HL-60 (cell line): ENCODE measurements at regions not wholly inside any gene's neighbourhood (a gene's known extent, or its start where the extent isn't known, plus 50 kb on each side); places are given as distances from the start of the nearest gene placed in this dataset.

Experiments
- DNase-seq, 2 experiments: peaks; one replicate each; pipeline ENCODE4 v3.0.0-alpha.2; 2010 to 2020; ENCODE audit warnings: low read depth in 1 of 2, low spot score in 1 of 2
- H3K27ac ChIP-seq: fragments of 250-450 bp; sonication (Bioruptor Pico); replicated peaks from 2 replicates; pipeline ENCODE4 v1.5.1; 2020; ENCODE audit warnings: mild to moderate bottlenecking, moderate library complexity
- H3K27me3 ChIP-seq: fragments of 250-450 bp; sonication (Bioruptor Pico); 2 replicates; pipeline ENCODE4 v1.5.1; 2021; ENCODE audit warnings: mild to moderate bottlenecking, moderate library complexity; ENCODE audit not compliant: insufficient read depth, poor library complexity, severe bottlenecking
- H3K4me3 ChIP-seq: replicated peaks from 2 replicates; pipeline ENCODE4 v1.5.1; 2011; ENCODE audit warnings: mild to moderate bottlenecking, control low read depth, low read length; ENCODE audit not compliant: insufficient read depth
- CTCF ChIP-seq: IDR thresholded peaks from one replicate; pipeline ENCODE4 v1.5.1; 2011; ENCODE audit warnings: low read length, control low read depth, inconsistent platforms; ENCODE audit not compliant: insufficient read depth
- GABPA ChIP-seq: IDR thresholded peaks from 2 replicates; pipeline ENCODE4 v1.6.1; 2012; ENCODE audit warnings: low read depth
- POLR2AphosphoS5 ChIP-seq: IDR thresholded peaks from 2 replicates; pipeline ENCODE4 v1.6.1; 2012; ENCODE audit warnings: low read depth
- SPI1 ChIP-seq: IDR thresholded peaks from 2 replicates; pipeline ENCODE4 v1.6.1; 2012; ENCODE audit warnings: low read depth, mild to moderate bottlenecking, borderline replicate concordance
- TF ChIP-seq, protein P1 (sequence below): IDR thresholded peaks from 2 replicates; pipeline ENCODE4 v1.6.1; 2012; ENCODE audit warnings: low read depth; ENCODE audit not compliant: insufficient replicate concordance

DNA sequence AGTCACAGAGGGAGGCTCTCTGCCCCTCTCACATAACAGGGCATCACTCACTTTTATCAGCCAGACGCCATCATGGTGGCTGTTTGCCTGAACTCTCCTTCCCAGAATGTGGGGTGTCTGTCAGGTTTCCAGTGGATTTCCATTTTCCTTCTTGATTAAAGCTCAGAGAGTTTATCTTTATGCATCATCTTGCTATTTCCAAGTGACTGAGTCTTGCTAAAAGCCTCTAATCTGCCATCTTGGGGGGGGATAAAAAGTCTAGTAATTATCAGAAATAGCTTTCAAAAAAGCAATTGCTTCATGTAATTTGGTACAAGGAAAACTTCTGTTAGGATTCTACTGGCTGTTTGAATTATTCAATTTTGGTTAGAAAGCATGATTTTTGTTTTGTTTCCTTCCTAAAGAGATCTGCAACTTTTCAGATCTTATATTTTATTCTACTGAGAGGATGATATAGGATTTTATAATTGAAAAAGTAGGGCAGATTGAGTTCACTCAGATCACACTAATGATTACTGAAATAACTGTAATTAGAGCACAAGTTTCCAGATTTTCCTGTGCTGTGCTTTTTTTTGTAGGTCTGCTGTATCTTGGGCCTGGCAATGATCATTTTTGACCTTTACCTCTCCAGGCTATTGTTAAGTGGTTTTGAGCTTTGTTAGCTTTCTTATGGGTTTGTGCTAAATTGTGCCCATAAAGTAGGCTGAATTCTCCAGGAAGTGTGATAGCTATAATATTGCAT lies 661.5 kb downstream of the TLE4 start:
- no peak for DNase-seq
- no peak for TF ChIP-seq GABPA
- Histone ChIP-seq H3K27ac (no peak overlapping the region), H3K27me3 (no peaks in the 10 kb centered on the region), H3K4me3 (no peak overlapping the region)

- H3K27me3 ChIP-seq: no peaks in the 10 kb centered on the region
- no peak overlapping the region for H3K4me3 ChIP-seq
- no peak overlapping the region for H3K27ac ChIP-seq
- DNase-seq: no peak
- TF ChIP-seq, protein P1, sequence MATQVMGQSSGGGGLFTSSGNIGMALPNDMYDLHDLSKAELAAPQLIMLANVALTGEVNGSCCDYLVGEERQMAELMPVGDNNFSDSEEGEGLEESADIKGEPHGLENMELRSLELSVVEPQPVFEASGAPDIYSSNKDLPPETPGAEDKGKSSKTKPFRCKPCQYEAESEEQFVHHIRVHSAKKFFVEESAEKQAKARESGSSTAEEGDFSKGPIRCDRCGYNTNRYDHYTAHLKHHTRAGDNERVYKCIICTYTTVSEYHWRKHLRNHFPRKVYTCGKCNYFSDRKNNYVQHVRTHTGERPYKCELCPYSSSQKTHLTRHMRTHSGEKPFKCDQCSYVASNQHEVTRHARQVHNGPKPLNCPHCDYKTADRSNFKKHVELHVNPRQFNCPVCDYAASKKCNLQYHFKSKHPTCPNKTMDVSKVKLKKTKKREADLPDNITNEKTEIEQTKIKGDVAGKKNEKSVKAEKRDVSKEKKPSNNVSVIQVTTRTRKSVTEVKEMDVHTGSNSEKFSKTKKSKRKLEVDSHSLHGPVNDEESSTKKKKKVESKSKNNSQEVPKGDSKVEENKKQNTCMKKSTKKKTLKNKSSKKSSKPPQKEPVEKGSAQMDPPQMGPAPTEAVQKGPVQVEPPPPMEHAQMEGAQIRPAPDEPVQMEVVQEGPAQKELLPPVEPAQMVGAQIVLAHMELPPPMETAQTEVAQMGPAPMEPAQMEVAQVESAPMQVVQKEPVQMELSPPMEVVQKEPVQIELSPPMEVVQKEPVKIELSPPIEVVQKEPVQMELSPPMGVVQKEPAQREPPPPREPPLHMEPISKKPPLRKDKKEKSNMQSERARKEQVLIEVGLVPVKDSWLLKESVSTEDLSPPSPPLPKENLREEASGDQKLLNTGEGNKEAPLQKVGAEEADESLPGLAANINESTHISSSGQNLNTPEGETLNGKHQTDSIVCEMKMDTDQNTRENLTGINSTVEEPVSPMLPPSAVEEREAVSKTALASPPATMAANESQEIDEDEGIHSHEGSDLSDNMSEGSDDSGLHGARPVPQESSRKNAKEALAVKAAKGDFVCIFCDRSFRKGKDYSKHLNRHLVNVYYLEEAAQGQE: no peak
- TF ChIP-seq SPI1: no peak
- no peak for TF ChIP-seq CTCF
- no peak for TF ChIP-seq GABPA
- TF ChIP-seq POLR2AphosphoS5: no peak
These were observed 659.8 kb downstream of the TLE4 start for GRCh38 chr9:80231318-80232236.

DNA sequence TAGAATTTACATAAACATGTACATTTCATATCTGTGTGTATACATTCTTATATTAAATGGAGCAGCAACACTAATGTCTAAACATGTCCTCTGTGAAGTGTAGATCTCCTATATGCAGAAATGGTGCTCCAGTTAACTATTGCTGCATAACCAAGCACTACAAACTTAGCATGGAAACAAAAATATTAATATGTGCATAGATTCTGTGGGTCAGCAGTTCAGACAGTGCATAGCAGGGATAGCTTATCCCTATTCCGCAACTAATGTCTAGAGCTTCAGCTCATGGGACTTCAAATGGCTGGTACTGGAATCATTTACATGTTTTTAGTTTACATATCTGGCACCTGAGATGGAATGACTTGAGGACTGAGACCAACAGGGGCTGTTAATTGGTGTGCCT lies 652.1 kb downstream of the TLE4 start:
- TF ChIP-seq POLR2AphosphoS5 (no peak), GABPA (no peak), CTCF (no peak), SPI1 (no peak)
- TF ChIP-seq, protein P1: no peak
- DNase-seq: no peak
- no peak overlapping the region for H3K4me3 ChIP-seq
- H3K27me3 ChIP-seq: no peaks in the 10 kb centered on the region
- H3K27ac ChIP-seq: no peak overlapping the region

GRCh38 chr9:80222466-80223169 lies 650.9 kb downstream of the TLE4 start:
- Histone ChIP-seq H3K27ac (no peak overlapping the region), H3K27me3 (no peaks in the 10 kb centered on the region), H3K4me3 (no peak overlapping the region)
- TF ChIP-seq GABPA: no peak
- no peak for TF ChIP-seq SPI1
- no peak for TF ChIP-seq POLR2AphosphoS5
- TF ChIP-seq, protein P1: no peak
- no peak for TF ChIP-seq CTCF
- DNase-seq: no peak
